OCI-LY1 (cell line): ENCODE measurements at regions not wholly inside any gene's neighbourhood (a gene's known extent, or its start where the extent isn't known, plus 50 kb on each side); places are given as distances from the start of the nearest gene placed in this dataset.
"Not testable (repeated sequence)": the region's sequence is repeated elsewhere in the genome, so short reads cannot be mapped to it uniquely, and the experiment has no call there.

Experiments used
- H2AFZ ChIP-seq: fragments of 200-600 bp; sonication (generic), shearing (Covaris generic); 2 replicates; pipeline ENCODE4 v1.6.0; 2014; ENCODE audit warnings: antibody characterized with exemption, mild to moderate bottlenecking, low read length
- H3F3A ChIP-seq: fragments of 200-600 bp; sonication (generic), shearing (Covaris generic); 2 replicates; pipeline ENCODE4 v1.6.0; 2014; ENCODE audit warnings: mild to moderate bottlenecking, antibody characterized with exemption, low read length, moderate library complexity; ENCODE audit not compliant: insufficient read depth
- H3K27ac ChIP-seq: fragments of 200-600 bp; sonication (generic); 2 replicates; pipeline ENCODE4 v1.5.1; 2014; ENCODE audit warnings: low read length, mixed run types, mild to moderate bottlenecking, low read depth; ENCODE audit not compliant: poor library complexity, severe bottlenecking
- H3K27me3 ChIP-seq: fragments of 200-600 bp; sonication (generic); 2 replicates; pipeline ENCODE4 v1.6.0; 2014; ENCODE audit warnings: antibody characterized with exemption, mild to moderate bottlenecking, low read length, moderate library complexity; ENCODE audit not compliant: insufficient read depth
- H3K36me3 ChIP-seq: fragments of 200-600 bp; sonication (generic); 2 replicates; pipeline ENCODE4 v1.6.1; 2014; ENCODE audit warnings: mild to moderate bottlenecking, antibody characterized with exemption, low read length, moderate library complexity, mixed read lengths; ENCODE audit not compliant: insufficient read depth
- H3K4me1 ChIP-seq: fragments of 200-600 bp; sonication (generic); 2 replicates; pipeline ENCODE4 v1.5.1; 2014; ENCODE audit warnings: mild to moderate bottlenecking, low read length, moderate library complexity; ENCODE audit not compliant: insufficient read depth, severe bottlenecking
- H3K4me2 ChIP-seq: fragments of 200-600 bp; sonication (generic), shearing (Covaris generic); 2 replicates; pipeline ENCODE4 v1.6.1; 2014; ENCODE audit warnings: low read length
- H3K4me3 ChIP-seq: fragments of 200-600 bp; sonication (generic); 2 replicates; pipeline ENCODE4 v1.5.1; 2014; ENCODE audit warnings: low read length, low read depth, mild to moderate bottlenecking, mixed read lengths; ENCODE audit not compliant: poor library complexity, severe bottlenecking
- H3K79me2 ChIP-seq: fragments of 200-600 bp; shearing (Covaris generic); 2 replicates; pipeline ENCODE4 v1.6.1; 2016; ENCODE audit warnings: mixed run types, low read length, mixed read lengths; ENCODE audit not compliant: insufficient read depth
- H3K9ac ChIP-seq: fragments of 200-600 bp; sonication (generic), shearing (Covaris generic); 2 replicates; pipeline ENCODE4 v1.6.1; 2014; ENCODE audit warnings: mild to moderate bottlenecking, low read length, mixed read lengths
- H3K9me2 ChIP-seq: fragments of 200-600 bp; sonication (generic), shearing (Covaris generic); 2 replicates; pipeline ENCODE4 v1.6.1; 2014; ENCODE audit warnings: low read depth, mild to moderate bottlenecking, low read length, mixed read lengths
- H3K9me3 ChIP-seq: fragments of 200-600 bp; shearing (Covaris generic); 2 replicates; pipeline ENCODE4 v1.6.1; 2014; ENCODE audit warnings: low read length, mixed read lengths
- H4K20me1 ChIP-seq: fragments of 200-600 bp; sonication (generic), shearing (Covaris generic); 2 replicates; pipeline ENCODE4 v1.6.0; 2016; ENCODE audit warnings: mild to moderate bottlenecking, low read length; ENCODE audit not compliant: insufficient read depth
- CTCF ChIP-seq: fragments of 200-600 bp; sonication (generic), shearing (Covaris generic); IDR thresholded peaks from 2 replicates; pipeline ENCODE4 v1.5.1; 2017; ENCODE audit warnings: mild to moderate bottlenecking, antibody characterized with exemption, low read length, moderate library complexity, mixed read lengths
- EZH2 ChIP-seq: fragments of 200-600 bp; sonication (generic), shearing (Covaris generic); IDR thresholded peaks from 2 replicates; pipeline ENCODE4 v1.8.0; 2017; ENCODE audit warnings: borderline replicate concordance, mixed run types, mild to moderate bottlenecking, antibody characterized with exemption, low read length, moderate library complexity, mixed read lengths

- H2AFZ ChIP-seq, result no peak overlapping the region
- no peak overlapping the region for H3K4me3 ChIP-seq
- no peak overlapping the region for H3K9ac ChIP-seq
- no peak overlapping the region for H3K4me2 ChIP-seq
- H3K4me1 ChIP-seq, result no peaks in the 10 kb centered on the region
- H3K27ac ChIP-seq, result no peak overlapping the region
- no peaks in the 10 kb centered on the region for H3K79me2 ChIP-seq
- no peaks in the 10 kb centered on the region for H3F3A ChIP-seq
- no peaks in the 10 kb centered on the region for H3K27me3 ChIP-seq
- H3K9me3 ChIP-seq, result no peaks in the 10 kb centered on the region
- H3K9me2 ChIP-seq, result no peaks in the 10 kb centered on the region
- no peaks in the 10 kb centered on the region for H4K20me1 ChIP-seq
- TF ChIP-seq CTCF (no peak), EZH2 (no peak)
- no peaks in the 10 kb centered on the region for H3K36me3 ChIP-seq
Measured at GRCh38 chr9:87020169-87020950, 73.1 kb upstream of the GAS1 start.

- H3K27ac ChIP-seq, result no peak overlapping the region
- no peaks in the 10 kb centered on the region for H3K9me3 ChIP-seq
- H3F3A ChIP-seq, result no peaks in the 10 kb centered on the region
- H3K27me3 ChIP-seq, result no peaks in the 10 kb centered on the region
- H3K4me2 ChIP-seq, result no peak overlapping the region
- no peak overlapping the region for H3K9ac ChIP-seq
- TF ChIP-seq CTCF (no peak), EZH2 (no peak)
- H3K4me3 ChIP-seq, result no peak overlapping the region
- no peaks in the 10 kb centered on the region for H3K4me1 ChIP-seq
- H2AFZ ChIP-seq, result no peak overlapping the region
- H3K79me2 ChIP-seq, result no peaks in the 10 kb centered on the region
- H4K20me1 ChIP-seq, result no peaks in the 10 kb centered on the region
- H3K36me3 ChIP-seq, result no peaks in the 10 kb centered on the region
- H3K9me2 ChIP-seq, result no peaks in the 10 kb centered on the region
Measured at GRCh38 chr9:87022178-87022577, 74.9 kb upstream of the GAS1 start.

GRCh38 chr9:87026204-87026603 is 78.9 kb upstream of the GAS1 start:
- no peak overlapping the region for H3K9ac ChIP-seq
- no peaks in the 10 kb centered on the region for H3K9me2 ChIP-seq
- H3K79me2 ChIP-seq, result no peaks in the 10 kb centered on the region
- no peak overlapping the region for H3K27ac ChIP-seq
- H3K4me1 ChIP-seq, result no peaks in the 10 kb centered on the region
- no peaks in the 10 kb centered on the region for H4K20me1 ChIP-seq
- no peak overlapping the region for H3K4me2 ChIP-seq
- H3F3A ChIP-seq, result no peaks in the 10 kb centered on the region
- H2AFZ ChIP-seq, result no peak overlapping the region
- no peak for TF ChIP-seq EZH2
- TF ChIP-seq CTCF, result no peak
- no peaks in the 10 kb centered on the region for H3K9me3 ChIP-seq
- no peaks in the 10 kb centered on the region for H3K36me3 ChIP-seq
- no peak overlapping the region for H3K4me3 ChIP-seq
- H3K27me3 ChIP-seq, result no peaks in the 10 kb centered on the region

- H2AFZ ChIP-seq, H4K20me1 ChIP-seq, H3K4me2 ChIP-seq, H3K27ac ChIP-seq, H3K9me2 ChIP-seq, H3K27me3 ChIP-seq, H3K4me3 ChIP-seq, H3F3A ChIP-seq, H3K9ac ChIP-seq, H3K4me1 ChIP-seq, H3K9me3 ChIP-seq, H3K36me3 ChIP-seq, H3K79me2 ChIP-seq: not testable (repeated sequence)
Measured at GRCh38 chr9:87028836-87029235, 81.5 kb upstream of the GAS1 start.
